DLD1 (cell line): ENCODE measurements at regions not wholly inside any gene's neighbourhood (a gene's known extent, or its start where the extent isn't known, plus 50 kb on each side); places are given as distances from the start of the nearest gene placed in this dataset.

Experiments
- in situ Hi-C: cut with HindIII; loops from 2 replicates; pipeline ENCODE4 v1.10.0; 2017; ENCODE audit warnings: low sequenced_read_pairs

DNA sequence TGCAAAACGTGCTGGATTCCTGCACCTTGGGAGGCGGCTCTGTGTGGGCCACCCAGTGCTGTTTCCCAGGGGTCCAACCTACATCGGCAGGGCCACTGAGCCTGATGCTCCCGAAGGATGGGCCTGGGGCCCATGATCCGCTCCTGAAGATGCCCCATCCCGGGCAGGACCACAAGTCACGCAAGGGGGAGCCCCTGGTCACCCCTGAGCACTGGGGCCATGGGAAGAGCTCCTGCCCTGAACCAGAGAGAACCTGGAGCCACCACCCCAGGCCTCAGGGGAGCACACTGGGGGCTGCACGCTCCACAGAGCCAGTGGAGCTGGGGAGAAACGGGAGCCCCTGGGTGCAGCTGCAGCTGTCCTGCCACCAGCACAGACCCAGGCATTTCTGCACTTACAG, 124.6 kb upstream of the SFSWAP start:
- in situ Hi-C loops = no loop called here

DNA sequence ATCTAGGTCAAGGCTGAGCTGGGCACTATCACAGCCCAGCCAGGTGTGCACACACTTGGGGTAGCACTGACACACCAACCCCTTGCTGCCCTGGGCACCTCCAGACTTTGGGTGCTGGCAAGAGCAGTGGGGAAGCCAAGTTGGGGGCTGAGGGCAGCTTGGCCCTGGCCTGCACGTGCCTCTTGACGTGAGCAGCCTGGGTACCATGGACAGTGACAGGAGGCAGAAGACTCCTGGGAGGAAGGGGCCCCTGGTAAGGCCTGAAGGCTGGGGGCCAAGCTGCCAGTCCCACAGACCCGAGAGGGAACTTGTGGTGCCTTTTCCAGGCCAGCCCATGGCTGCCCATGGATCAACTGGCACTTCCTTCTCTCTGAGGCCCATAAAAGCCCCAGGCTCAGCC, 124.1 kb upstream of the SFSWAP start:
- in situ Hi-C loops = no loop called here

GRCh38 chr12:131587565-131587964, 123.3 kb upstream of the SFSWAP start:
- in situ Hi-C loops = no loop called here

- in situ Hi-C loops = no loop called here
Observed at GRCh38 chr12:131589221-131589897, 121.5 kb upstream of the SFSWAP start.

DNA sequence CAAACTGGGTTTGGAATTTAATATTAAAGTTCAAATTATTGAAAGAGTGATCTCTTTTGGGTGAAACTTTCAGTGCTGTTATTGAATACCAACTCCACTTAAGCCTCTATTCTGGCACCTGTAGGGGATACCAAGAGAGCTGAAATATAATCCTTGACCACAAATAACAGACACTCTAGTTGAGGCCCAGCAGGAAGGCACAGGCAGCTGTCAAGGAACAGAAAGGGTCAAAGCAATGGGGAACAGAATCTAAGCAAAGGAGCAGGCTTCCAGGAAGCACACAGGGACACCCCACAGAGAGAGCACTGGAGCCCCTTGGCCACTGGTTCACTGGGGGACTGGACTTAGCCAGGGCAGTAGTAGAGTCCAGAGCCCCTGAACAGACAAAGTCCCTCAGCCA, 120.9 kb upstream of the SFSWAP start:
- in situ Hi-C loops = no loop called here

DNA sequence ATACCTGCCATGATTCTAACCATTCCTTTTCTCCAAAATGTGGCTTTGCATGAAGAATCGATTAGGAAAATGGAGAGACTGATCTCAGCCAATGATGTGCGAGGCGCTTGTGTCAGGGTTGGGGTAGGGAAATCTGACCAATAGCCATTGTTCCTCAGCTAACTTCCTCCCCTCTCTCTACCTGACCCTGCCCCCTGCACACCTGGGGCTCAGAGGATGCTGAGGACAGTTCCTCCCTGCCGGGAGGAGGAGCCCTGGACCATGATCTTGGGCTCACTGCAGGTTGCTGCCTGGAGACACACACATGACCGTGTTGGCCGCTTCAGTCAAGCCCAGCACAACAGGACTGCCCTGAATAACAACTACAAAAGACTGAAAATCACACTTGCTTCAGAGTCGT, 119.8 kb upstream of the SFSWAP start:
- in situ Hi-C loops = no loop called here

GRCh38 chr12:131591714-131592709, 118.9 kb upstream of the SFSWAP start:
- in situ Hi-C loops = no loop called here

DNA sequence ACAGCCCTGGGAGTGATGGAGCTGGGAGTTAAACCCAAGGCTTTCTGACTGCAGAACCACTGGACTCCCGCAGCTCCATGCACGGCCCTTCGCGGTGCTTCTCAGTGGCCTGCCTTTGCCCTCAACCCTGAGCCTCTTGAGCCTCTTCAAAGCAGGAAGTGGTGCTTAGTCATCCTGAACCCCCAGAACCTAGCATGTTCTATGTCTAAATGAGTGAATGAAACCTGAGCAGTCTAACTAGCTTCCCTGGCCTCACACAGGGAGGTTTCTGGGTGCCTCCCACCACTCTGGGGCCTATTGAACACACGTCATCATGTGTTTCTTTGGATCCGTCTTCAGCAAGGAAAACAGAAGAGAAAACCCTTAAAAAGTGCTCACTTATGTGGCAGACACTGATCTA, 117.9 kb upstream of the SFSWAP start:
- in situ Hi-C loops = no loop called here

- in situ Hi-C loops = no loop called here
Observed at GRCh38 chr12:131593406-131593805, 117.5 kb upstream of the SFSWAP start.

DNA sequence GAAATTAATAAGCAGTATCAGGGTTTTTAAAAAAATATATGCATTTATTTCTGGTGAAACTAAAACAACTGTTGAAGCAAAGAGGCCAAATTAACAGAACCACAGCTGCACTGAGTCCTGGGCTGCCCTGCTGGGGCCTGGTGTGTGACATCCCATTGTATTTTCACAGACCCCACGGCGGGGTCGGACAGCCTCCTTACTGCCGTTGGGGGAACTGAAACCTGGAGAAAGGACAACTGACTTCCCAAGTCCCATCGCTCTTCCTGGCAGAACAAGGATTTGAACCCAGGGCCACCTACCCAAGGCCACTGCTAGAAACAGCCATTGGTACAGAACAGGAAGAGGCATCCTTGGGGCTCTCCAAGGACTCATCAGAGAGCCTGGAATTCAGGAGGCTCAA, 114.8 kb upstream of the SFSWAP start:
- in situ Hi-C loops = no loop called here

DNA sequence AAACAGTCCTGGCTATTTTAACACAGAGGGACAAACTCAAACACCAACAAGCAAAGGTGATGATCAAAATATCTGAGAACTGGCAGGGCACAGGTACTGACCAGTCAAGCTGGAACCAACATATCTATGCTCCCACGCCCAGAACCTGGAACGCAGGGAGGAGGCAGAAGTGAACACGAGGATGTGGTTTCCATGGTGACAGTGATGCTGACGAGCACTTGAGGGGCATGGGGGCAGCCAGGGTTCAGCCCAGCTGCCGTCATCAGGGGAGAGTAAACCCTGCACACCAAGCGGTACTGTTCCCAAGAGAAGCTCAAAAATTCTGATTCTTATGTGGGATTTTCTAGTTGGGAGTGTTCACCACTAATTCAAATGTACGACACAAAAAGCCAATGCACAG, 113.6 kb upstream of the SFSWAP start:
- in situ Hi-C loops = no loop called here

DNA sequence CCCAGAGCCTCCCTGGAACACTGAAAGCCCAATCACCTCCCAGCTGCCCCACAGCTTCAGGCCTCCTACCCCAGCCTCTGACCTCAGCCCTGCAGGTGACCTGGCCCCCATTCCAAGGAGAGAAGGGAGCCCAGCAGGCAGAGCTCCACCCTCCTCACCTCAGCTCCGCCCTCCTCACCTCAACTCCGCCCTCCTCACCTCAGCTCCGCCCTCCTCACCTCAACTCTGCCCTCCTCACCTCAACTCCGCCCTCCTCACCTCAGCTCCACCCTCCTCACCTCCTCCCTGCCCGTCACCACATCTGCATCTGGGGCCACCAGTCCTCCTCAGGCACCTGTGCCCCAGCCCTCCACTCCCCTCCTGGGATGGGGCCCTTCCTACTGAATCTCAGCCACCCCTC, 112.2 kb upstream of the SFSWAP start:
- in situ Hi-C loops = no loop called here

GRCh38 chr12:131599190-131600159, 111.4 kb upstream of the SFSWAP start:
- in situ Hi-C loops = loop anchor here (25.0 kb wide), 1 partner anchor 413 kb away; no protein-coding TSS in a partner anchor

DNA sequence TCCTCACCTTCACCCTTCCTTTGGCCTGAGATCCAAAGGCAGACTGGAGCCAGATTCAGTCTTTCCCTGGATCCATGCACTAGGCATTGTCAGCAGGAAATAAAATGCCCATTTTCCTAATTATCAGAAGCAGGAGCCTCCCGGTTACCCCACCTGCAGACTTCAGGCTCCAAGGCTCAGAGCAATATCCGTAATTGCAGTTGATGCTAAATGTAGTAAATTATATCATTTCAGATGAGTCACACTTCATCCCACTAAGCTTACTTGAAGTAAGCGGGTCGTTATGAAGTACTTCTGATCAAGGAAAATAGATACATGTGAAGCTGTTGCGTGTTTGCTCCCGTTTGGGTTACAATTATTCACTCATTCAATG, 110.7 kb upstream of the SFSWAP start:
- in situ Hi-C loops = loop anchor here (25.0 kb wide), 1 partner anchor 412 kb away; no protein-coding TSS in a partner anchor

DNA sequence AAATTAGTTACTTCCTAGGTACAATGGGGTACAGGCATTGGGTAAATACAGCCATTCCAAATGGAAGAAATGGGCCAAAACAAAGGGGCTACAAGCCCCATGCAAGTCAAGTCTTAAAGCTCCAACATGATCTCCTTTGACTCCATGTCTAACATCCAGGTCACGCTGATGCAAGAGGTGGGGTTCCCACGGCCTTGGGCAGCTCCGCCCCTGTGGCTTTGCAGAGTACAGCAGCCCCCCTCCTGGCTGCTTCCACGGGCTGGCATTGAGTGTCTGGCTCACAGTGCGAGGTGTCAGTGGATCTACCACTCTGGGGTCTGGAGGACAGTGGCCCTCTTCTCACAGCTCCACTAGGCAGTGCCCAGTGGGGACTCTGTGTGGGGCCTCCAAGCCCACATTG, 109.4 kb upstream of the SFSWAP start:
- in situ Hi-C loops = loop anchor here (25.0 kb wide), 1 partner anchor 411 kb away; no protein-coding TSS in a partner anchor

GRCh38 chr12:131603106-131603938, 107.6 kb upstream of the SFSWAP start:
- in situ Hi-C loops = loop anchor here (25.0 kb wide), 1 partner anchor 409 kb away; no protein-coding TSS in a partner anchor

DNA sequence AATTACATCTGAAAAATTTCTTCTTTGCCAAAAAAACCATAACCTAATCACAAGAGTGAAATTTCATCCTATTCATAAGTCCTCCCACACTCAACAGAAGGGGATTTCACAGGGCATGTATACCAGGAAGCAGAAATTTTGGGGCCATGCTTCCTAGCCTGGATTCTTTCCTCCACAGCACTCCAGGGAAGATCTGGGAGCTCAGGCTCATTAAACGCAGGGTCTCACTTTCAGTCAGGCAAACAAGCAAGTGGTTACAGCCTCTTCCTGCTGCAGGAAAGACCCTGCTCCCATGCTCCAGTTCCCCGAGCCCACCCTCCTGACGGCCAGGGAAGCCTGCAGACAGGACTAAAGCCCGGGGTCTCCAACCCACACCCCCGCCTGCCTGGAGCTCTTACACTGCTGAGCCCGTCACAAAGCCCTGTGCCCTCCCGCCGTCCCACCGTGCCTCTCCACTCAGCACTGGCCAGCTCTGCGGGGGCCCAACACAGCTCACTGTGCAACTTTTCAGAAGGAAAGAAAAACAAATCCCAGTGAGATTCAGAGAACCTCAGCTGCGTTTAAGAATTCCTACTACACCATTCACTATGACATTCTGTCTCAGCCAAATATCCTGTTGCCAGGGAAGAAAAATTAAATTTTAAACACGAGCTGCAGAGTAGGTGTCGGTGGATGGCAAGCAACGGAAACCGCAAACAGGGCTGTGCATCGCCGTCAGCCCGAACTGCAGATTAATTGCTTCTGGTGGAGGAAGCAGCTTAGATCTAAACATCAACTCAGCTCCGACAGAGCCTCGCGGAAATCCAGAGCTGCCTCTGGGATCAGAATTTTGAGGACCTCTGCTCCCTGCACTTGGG, 106.7 kb upstream of the SFSWAP start:
- in situ Hi-C loops = loop anchor here (25.0 kb wide), 1 partner anchor 408 kb away; no protein-coding TSS in a partner anchor

DNA sequence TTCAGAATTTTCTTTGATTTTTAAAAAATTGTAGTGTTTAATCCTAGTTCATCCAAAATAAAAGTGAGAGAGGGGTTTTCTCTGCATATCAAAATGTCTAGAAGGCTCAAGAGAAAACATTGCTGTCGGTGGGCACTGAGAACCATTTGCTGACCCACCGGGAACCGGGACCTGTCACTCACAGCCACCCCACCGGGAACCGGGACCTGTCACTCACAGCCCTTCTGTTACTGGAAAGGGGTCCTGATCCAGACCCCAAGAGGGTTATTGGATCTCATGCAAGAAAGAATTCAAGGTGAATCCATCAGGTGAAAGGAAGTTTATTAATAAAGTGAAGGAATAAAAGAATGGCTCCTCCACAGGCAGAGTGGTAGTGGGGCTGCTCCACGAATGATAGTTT, 106.0 kb upstream of the SFSWAP start:
- in situ Hi-C loops = loop anchor here (25.0 kb wide), 1 partner anchor 407 kb away; no protein-coding TSS in a partner anchor
